ENCODE measurements at regions not wholly inside any gene's neighbourhood (a gene's known extent, or its start where the extent isn't known, plus 50 kb on each side); places are given as distances from the start of the nearest gene placed in this dataset.

DNA sequence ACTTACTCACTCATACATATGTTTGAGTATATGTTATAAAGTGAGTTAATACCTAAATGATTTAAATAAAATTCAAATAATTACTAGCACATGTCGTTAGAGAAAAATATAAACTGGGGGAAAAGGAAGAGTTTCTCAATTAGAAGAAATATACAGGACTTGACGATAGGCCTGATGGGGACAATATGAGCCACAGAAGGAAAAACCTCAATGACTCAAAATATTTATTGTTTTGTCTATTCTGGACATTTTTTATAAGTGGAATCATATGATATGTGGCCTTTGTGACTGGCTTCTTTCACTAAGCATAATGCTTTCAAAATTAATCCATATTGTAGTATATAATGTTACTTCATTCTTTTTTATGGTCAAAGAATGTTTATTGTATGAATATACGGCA is 339.2 kb upstream of the PMFBP1 start:
- TF ChIP-seq GATA2 (IDR thresholded peaks at IDR 0.05; ENCODE audit: low read depth, low read length) (no peak), GATA3 (IDR thresholded peaks at IDR 0.05; ENCODE audit: low read depth, low read length) (no peak)
